ENCODE measurements at regions not wholly inside any gene's neighbourhood (a gene's known extent, or its start where the extent isn't known, plus 50 kb on each side); places are given as distances from the start of the nearest gene placed in this dataset.

GRCh38 chr2:129071531-129071930 is 752.9 kb upstream of the HS6ST1 start:
- Histone ChIP-seq H3K4me3 (ENCODE audit: low read depth, low read length, poor library complexity, severe bottlenecking) (no peak overlapping the region), H3K27ac (ENCODE audit: low read depth, low read length, poor library complexity, severe bottlenecking) (no peak overlapping the region), H3K9me3 (ENCODE audit: low read depth, low read length, poor library complexity, severe bottlenecking) (no peaks in the 10 kb centered on the region), H3K36me3 (ENCODE audit: insufficient read depth, low read length, poor library complexity, severe bottlenecking) (no peaks in the 10 kb centered on the region), H3K27me3 (replicated peaks; ENCODE audit: insufficient read depth, low read depth, low read length, poor library complexity) (peaks cover 24% of the 10 kb centered on the region), H3K4me1 (ENCODE audit: insufficient read depth, low read length, poor library complexity, severe bottlenecking) (no peaks in the 10 kb centered on the region)
- POLR2A ChIA-PET (ENCODE audit: low non-redundant PET) = no interaction called here
- intact Hi-C loops (cut with micrococcal nuclease; ENCODE audit: unreplicated experiment) = no loop called here
- no peak for DNase-seq (ENCODE audit: low spot score)
- no peak for TF ChIP-seq EZH2 (IDR thresholded peaks at IDR 0.05; ENCODE audit: borderline replicate concordance, low read depth, low read length, poor library complexity, severe bottlenecking)
- TF ChIP-seq, protein P1, sequence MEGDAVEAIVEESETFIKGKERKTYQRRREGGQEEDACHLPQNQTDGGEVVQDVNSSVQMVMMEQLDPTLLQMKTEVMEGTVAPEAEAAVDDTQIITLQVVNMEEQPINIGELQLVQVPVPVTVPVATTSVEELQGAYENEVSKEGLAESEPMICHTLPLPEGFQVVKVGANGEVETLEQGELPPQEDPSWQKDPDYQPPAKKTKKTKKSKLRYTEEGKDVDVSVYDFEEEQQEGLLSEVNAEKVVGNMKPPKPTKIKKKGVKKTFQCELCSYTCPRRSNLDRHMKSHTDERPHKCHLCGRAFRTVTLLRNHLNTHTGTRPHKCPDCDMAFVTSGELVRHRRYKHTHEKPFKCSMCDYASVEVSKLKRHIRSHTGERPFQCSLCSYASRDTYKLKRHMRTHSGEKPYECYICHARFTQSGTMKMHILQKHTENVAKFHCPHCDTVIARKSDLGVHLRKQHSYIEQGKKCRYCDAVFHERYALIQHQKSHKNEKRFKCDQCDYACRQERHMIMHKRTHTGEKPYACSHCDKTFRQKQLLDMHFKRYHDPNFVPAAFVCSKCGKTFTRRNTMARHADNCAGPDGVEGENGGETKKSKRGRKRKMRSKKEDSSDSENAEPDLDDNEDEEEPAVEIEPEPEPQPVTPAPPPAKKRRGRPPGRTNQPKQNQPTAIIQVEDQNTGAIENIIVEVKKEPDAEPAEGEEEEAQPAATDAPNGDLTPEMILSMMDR (conservative IDR thresholded peaks at IDR 0.05; ENCODE audit: low read depth, low read length) = no peak
- BruUV-seq (replicated peaks) = no TSS peak
- CTCF ChIA-PET = no interaction called here

DNA sequence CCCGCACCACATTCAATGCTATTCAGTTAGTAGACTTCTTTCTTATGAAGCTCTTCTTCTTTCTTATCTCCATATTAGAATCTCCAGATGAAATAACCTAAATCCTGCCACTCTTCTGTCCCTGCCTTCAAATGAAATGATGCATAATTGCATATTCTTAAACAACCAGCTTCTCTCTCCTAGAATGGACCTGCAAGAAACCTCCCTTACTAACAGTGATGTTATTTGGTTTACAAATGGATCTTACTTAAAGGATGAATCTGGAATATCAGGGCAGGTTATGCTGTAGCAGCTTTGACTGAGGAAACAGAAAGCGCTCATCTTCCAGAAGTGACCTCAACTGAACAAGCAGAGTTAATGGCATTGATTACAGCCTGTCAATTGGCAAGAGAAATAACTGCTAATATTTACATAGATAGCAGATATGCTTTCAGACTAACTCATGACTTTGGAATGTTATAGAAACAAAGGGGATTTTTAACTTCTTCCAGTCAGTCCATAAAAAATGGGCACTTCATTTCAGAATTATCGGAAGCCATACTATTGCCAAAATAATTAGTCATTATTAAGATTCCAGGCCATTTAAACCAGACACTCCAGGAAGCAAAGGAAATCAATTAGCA is 755.7 kb upstream of the HS6ST1 start:
- Histone ChIP-seq H3K36me3 (ENCODE audit: insufficient read depth, low read length, poor library complexity, severe bottlenecking) (no peaks in the 10 kb centered on the region), H3K4me3 (ENCODE audit: low read depth, low read length, poor library complexity, severe bottlenecking) (no peak overlapping the region), H3K27me3 (replicated peaks; ENCODE audit: insufficient read depth, low read depth, low read length, poor library complexity) (peaks cover 24% of the 10 kb centered on the region), H3K27ac (ENCODE audit: low read depth, low read length, poor library complexity, severe bottlenecking) (no peak overlapping the region), H3K9me3 (ENCODE audit: low read depth, low read length, poor library complexity, severe bottlenecking) (no peaks in the 10 kb centered on the region), H3K4me1 (ENCODE audit: insufficient read depth, low read length, poor library complexity, severe bottlenecking) (no peaks in the 10 kb centered on the region)
- TF ChIP-seq, protein P1 (conservative IDR thresholded peaks at IDR 0.05; ENCODE audit: low read depth, low read length) = no peak
- TF ChIP-seq EZH2 (IDR thresholded peaks at IDR 0.05; ENCODE audit: borderline replicate concordance, low read depth, low read length, poor library complexity, severe bottlenecking) = no peak
- ChIA-PET CTCF (no interaction called here), POLR2A (ENCODE audit: low non-redundant PET) (interaction anchor here (0.6 kb wide), 1 partner anchor 16 kb away, joined by 3 read pairs; no protein-coding TSS in a partner anchor)
- no TSS peak for BruUV-seq (replicated peaks)
- no peak for DNase-seq (ENCODE audit: low spot score)
- intact Hi-C loops (cut with micrococcal nuclease; ENCODE audit: unreplicated experiment) = no loop called here

GRCh38 chr2:129078548-129078947 is 759.9 kb upstream of the HS6ST1 start:
- Histone ChIP-seq H3K4me3 (ENCODE audit: low read depth, low read length, poor library complexity, severe bottlenecking) (no peak overlapping the region), H3K36me3 (ENCODE audit: insufficient read depth, low read length, poor library complexity, severe bottlenecking) (no peaks in the 10 kb centered on the region), H3K27ac (ENCODE audit: low read depth, low read length, poor library complexity, severe bottlenecking) (no peak overlapping the region), H3K4me1 (ENCODE audit: insufficient read depth, low read length, poor library complexity, severe bottlenecking) (no peaks in the 10 kb centered on the region), H3K9me3 (ENCODE audit: low read depth, low read length, poor library complexity, severe bottlenecking) (no peaks in the 10 kb centered on the region), H3K27me3 (replicated peaks; ENCODE audit: insufficient read depth, low read depth, low read length, poor library complexity) (peaks cover 46% of the 10 kb centered on the region)
- no peak for DNase-seq (ENCODE audit: low spot score)
- BruUV-seq (replicated peaks) = no TSS peak
- POLR2A ChIA-PET (ENCODE audit: low non-redundant PET) = no interaction called here
- intact Hi-C loops (cut with micrococcal nuclease; ENCODE audit: unreplicated experiment) = no loop called here
- TF ChIP-seq EZH2 (IDR thresholded peaks at IDR 0.05; ENCODE audit: borderline replicate concordance, low read depth, low read length, poor library complexity, severe bottlenecking) = no peak
- TF ChIP-seq, protein P1 (conservative IDR thresholded peaks at IDR 0.05; ENCODE audit: low read depth, low read length) = no peak
- CTCF ChIA-PET = no interaction called here

Data from A673 (cell line).